Panc1 (cell line): ENCODE measurements at regions not wholly inside any gene's neighbourhood (a gene's known extent, or its start where the extent isn't known, plus 50 kb on each side); places are given as distances from the start of the nearest gene placed in this dataset.

Experiments
- ATAC-seq: fragments of 200-7000 bp; cut with Tn5 transposase; 2 replicates; pipeline ENCODE4 v1.9.1; 2020; ENCODE audit warnings: mild to moderate bottlenecking, moderate library complexity
- BruUV-seq: library from RNA; stranded (reverse); fragments of 400-500 nt; replicated peaks from 2 replicates; lab custom pipeline; 2021; lab: Mats Ljungman, UMichigan
- CTCF ChIA-PET: fragments of 300-600 bp; sonication (Branson Sonifier 250); formaldehyde crosslinking; loops from one replicate; lab custom pipeline; 2022; ENCODE audit warnings: antibody characterized with exemption; lab: Charles Lee
- POLR2A ChIA-PET: fragments of 300-600 bp; sonication (Branson Sonifier 250); formaldehyde crosslinking; loops from one replicate; lab custom pipeline; 2022; ENCODE audit warnings: antibody characterized with exemption; lab: Charles Lee
- DNase-seq: peaks from one replicate; pipeline ENCODE4 v3.0.0-alpha.2; 2010; ENCODE audit warnings: low read depth, low spot score
- H3K27ac ChIP-seq: 2 replicates; pipeline ENCODE4 v1.5.1; 2011; ENCODE audit warnings: mild to moderate bottlenecking, low read length, inconsistent platforms
- H3K27me3 ChIP-seq: fragments of 200-500 bp; sonication (Bioruptor generic); 2 replicates; pipeline ENCODE4 v1.6.0; 2014; ENCODE audit warnings: low read length, inconsistent platforms; ENCODE audit not compliant: control insufficient read depth, insufficient read depth
- H3K36me3 ChIP-seq: fragments of 200-500 bp; sonication (Bioruptor generic); 2 replicates; pipeline ENCODE4 v1.5.1; 2014; ENCODE audit warnings: inconsistent platforms, mild to moderate bottlenecking, low read length, moderate library complexity; ENCODE audit not compliant: control insufficient read depth, insufficient read depth
- H3K4me1 ChIP-seq: 2 replicates; pipeline ENCODE4 v1.5.1; 2011; ENCODE audit warnings: inconsistent platforms, mild to moderate bottlenecking, low read length, moderate library complexity; ENCODE audit not compliant: control insufficient read depth, insufficient read depth
- H3K4me3 ChIP-seq, 2 experiments: 2 replicates each; pipeline ENCODE4 v1.5.1; 2011 to 2012; ENCODE audit warnings: low read depth in 2 of 2, low read length in 2 of 2, mild to moderate bottlenecking in 2 of 2, inconsistent platforms in 1 of 2, moderate library complexity in 1 of 2
- H3K9me3 ChIP-seq: fragments of 200-500 bp; sonication (Bioruptor generic); 2 replicates; pipeline ENCODE4 v1.5.1; 2014; ENCODE audit warnings: low read depth, mild to moderate bottlenecking, inconsistent platforms, low read length, moderate library complexity; ENCODE audit not compliant: control insufficient read depth, insufficient read depth
- POLR2AphosphoS5 ChIP-seq: IDR thresholded peaks from 2 replicates; pipeline ENCODE4 v1.6.1; 2012; ENCODE audit warnings: mild to moderate bottlenecking, low read depth, low read length, moderate library complexity
- SIN3A ChIP-seq: IDR thresholded peaks from 2 replicates; pipeline ENCODE4 v1.6.1; 2012; ENCODE audit warnings: low read depth, mild to moderate bottlenecking, low read length, moderate library complexity, borderline replicate concordance; ENCODE audit not compliant: insufficient read depth
- TCF7L2 ChIP-seq: IDR thresholded peaks from 2 replicates; pipeline ENCODE4 v1.6.1; 2011; ENCODE audit warnings: mild to moderate bottlenecking, low read depth, low read length, inconsistent platforms
- in situ Hi-C: cut with HindIII; loops from 2 replicates; pipeline ENCODE4 v1.10.0; 2016; ENCODE audit warnings: low sequenced_read_pairs, low pct_unique_long_range_greater_than_20kb
- intact Hi-C: fragments of 100-400 bp; cut with micrococcal nuclease; formaldehyde crosslinking; loops from one replicate; pipeline ENCODE4 v1.10.0; 2022; ENCODE audit not compliant: unreplicated experiment
- TF ChIP-seq, protein P1 (sequence below), 2 experiments: IDR thresholded peaks; 2 replicates each; pipeline ENCODE4 v1.6.1; 2011 to 2012; ENCODE audit warnings: low read depth in 2 of 2, control low read depth in 1 of 2, low read length in 1 of 2, mild to moderate bottlenecking in 1 of 2, moderate library complexity in 1 of 2; ENCODE audit not compliant: insufficient read depth in 1 of 2
- TF ChIP-seq, protein P2 (sequence below): fragments of 450-650 bp; IDR thresholded peaks from 2 replicates; pipeline ENCODE4 v1.5.1; 2017; ENCODE audit warnings: mild to moderate bottlenecking

DNA sequence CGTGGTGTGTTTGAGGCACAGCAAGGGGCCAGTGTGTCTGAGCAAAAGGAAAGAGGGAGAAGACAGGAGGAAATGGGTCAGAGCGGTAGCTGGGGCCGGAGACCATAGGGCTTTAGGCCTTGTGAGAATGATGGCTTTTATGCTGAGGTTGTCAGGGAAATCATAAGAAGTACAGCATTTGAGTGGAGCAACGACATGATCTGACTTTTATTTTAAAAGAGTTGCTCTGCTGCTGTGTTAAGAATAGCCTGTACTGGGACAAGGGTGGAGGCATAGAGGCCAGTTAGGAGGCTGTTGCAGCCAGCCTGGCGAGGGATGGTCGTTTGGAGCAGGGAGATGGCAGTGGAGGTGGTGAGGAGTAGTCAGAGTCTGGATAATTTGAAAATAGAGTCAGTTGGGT, 174.3 kb downstream of the SNX10 start:
- Histone ChIP-seq H3K9me3 (no peaks in the 10 kb centered on the region), H3K4me1 (no peaks in the 10 kb centered on the region), H3K27me3 (no peaks in the 10 kb centered on the region; the same call in 1 of the 2 replicates), H3K27ac (no peak overlapping the region), H3K36me3 (no peaks in the 10 kb centered on the region), H3K4me3 (no peak overlapping the region)
- CTCF ChIA-PET: no interaction called here
- TF ChIP-seq TCF7L2 (no peak), POLR2AphosphoS5 (no peak), SIN3A (no peak)
- TF ChIP-seq, protein P1, sequence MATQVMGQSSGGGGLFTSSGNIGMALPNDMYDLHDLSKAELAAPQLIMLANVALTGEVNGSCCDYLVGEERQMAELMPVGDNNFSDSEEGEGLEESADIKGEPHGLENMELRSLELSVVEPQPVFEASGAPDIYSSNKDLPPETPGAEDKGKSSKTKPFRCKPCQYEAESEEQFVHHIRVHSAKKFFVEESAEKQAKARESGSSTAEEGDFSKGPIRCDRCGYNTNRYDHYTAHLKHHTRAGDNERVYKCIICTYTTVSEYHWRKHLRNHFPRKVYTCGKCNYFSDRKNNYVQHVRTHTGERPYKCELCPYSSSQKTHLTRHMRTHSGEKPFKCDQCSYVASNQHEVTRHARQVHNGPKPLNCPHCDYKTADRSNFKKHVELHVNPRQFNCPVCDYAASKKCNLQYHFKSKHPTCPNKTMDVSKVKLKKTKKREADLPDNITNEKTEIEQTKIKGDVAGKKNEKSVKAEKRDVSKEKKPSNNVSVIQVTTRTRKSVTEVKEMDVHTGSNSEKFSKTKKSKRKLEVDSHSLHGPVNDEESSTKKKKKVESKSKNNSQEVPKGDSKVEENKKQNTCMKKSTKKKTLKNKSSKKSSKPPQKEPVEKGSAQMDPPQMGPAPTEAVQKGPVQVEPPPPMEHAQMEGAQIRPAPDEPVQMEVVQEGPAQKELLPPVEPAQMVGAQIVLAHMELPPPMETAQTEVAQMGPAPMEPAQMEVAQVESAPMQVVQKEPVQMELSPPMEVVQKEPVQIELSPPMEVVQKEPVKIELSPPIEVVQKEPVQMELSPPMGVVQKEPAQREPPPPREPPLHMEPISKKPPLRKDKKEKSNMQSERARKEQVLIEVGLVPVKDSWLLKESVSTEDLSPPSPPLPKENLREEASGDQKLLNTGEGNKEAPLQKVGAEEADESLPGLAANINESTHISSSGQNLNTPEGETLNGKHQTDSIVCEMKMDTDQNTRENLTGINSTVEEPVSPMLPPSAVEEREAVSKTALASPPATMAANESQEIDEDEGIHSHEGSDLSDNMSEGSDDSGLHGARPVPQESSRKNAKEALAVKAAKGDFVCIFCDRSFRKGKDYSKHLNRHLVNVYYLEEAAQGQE (IDR thresholded peaks at IDR 0.05; ENCODE audit: insufficient read depth in 1 of 2, low read depth in 2 of 2, low read length in 1 of 2): no peak
- TF ChIP-seq, protein P2, sequence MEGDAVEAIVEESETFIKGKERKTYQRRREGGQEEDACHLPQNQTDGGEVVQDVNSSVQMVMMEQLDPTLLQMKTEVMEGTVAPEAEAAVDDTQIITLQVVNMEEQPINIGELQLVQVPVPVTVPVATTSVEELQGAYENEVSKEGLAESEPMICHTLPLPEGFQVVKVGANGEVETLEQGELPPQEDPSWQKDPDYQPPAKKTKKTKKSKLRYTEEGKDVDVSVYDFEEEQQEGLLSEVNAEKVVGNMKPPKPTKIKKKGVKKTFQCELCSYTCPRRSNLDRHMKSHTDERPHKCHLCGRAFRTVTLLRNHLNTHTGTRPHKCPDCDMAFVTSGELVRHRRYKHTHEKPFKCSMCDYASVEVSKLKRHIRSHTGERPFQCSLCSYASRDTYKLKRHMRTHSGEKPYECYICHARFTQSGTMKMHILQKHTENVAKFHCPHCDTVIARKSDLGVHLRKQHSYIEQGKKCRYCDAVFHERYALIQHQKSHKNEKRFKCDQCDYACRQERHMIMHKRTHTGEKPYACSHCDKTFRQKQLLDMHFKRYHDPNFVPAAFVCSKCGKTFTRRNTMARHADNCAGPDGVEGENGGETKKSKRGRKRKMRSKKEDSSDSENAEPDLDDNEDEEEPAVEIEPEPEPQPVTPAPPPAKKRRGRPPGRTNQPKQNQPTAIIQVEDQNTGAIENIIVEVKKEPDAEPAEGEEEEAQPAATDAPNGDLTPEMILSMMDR: no peak
- POLR2A ChIA-PET: no interaction called here
- BruUV-seq: no TSS peak
- intact Hi-C loops (no loop called here), in situ Hi-C loops (no loop called here)
- DNase-seq: no peak
- ATAC-seq: no peak

DNA sequence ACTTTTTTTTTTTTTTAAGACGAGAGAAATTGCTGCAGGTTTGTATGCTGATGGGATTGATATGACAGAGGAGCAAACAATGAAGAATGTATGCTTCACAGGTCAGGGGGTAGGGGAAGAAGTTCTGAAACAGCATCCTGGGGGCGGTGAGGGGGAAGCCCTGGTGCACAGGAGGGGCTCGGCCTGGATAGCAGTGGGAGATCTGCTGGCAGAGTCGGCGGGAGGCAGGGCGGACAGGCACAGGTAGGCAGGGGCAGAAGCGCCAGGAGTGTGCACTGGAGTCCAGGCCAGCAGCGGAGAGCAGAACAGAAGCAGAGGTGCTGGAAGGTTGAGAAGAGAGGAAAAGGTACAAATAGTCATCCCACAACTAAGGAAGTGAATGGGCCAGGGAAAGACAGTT, 175.4 kb downstream of the SNX10 start:
- POLR2A ChIA-PET: no interaction called here
- H3K27ac ChIP-seq: no peak overlapping the region
- no TSS peak for BruUV-seq

More for the DNA sequence above, 175.4 kb downstream of the SNX10 start:
- Histone ChIP-seq H3K36me3 (no peaks in the 10 kb centered on the region), H3K4me3 (no peak overlapping the region), H3K27me3 (no peaks in the 10 kb centered on the region; the same call in 1 of the 2 replicates), H3K4me1 (no peaks in the 10 kb centered on the region), H3K9me3 (no peaks in the 10 kb centered on the region)
- CTCF ChIA-PET: no interaction called here
- TF ChIP-seq, protein P2: no peak
- TF ChIP-seq, protein P1 (IDR thresholded peaks at IDR 0.05; ENCODE audit: insufficient read depth in 1 of 2, low read depth in 2 of 2, low read length in 1 of 2): no peak
- TF ChIP-seq POLR2AphosphoS5 (no peak), SIN3A (no peak), TCF7L2 (no peak)
- ATAC-seq (no peak), DNase-seq (no peak)
- intact Hi-C loops (no loop called here), in situ Hi-C loops (no loop called here)
